ENCODE measurements at regions not wholly inside any gene's neighbourhood (a gene's known extent, or its start where the extent isn't known, plus 50 kb on each side); places are given as distances from the start of the nearest gene placed in this dataset.

DNA sequence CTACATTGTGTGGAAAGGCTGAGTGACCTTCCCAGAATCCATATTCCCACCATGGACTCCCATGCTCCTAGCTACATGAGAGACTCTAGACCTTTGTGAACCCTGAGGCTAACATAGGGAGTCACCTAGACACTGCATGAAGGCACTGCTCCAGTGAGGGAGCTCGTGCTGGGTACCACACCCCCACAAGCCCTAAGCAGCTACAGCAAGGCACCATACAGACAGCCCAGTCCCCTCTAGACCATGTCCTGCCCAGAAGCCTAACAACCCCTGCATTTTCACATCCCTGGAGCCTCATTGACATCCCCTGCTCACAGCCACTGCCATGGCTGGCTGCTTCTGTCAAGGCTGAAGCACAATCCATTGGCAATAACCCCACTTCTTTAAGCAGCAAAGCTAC, 176.5 kb upstream of the CTNND2 start:
- no peak for TF ChIP-seq ZFX (IDR thresholded peaks at IDR 0.05)
- TF ChIP-seq, protein P1, sequence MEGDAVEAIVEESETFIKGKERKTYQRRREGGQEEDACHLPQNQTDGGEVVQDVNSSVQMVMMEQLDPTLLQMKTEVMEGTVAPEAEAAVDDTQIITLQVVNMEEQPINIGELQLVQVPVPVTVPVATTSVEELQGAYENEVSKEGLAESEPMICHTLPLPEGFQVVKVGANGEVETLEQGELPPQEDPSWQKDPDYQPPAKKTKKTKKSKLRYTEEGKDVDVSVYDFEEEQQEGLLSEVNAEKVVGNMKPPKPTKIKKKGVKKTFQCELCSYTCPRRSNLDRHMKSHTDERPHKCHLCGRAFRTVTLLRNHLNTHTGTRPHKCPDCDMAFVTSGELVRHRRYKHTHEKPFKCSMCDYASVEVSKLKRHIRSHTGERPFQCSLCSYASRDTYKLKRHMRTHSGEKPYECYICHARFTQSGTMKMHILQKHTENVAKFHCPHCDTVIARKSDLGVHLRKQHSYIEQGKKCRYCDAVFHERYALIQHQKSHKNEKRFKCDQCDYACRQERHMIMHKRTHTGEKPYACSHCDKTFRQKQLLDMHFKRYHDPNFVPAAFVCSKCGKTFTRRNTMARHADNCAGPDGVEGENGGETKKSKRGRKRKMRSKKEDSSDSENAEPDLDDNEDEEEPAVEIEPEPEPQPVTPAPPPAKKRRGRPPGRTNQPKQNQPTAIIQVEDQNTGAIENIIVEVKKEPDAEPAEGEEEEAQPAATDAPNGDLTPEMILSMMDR (conservative IDR thresholded peaks at IDR 0.05), result no peak
